PC-9 (cell line): ENCODE measurements at regions not wholly inside any gene's neighbourhood (a gene's known extent, or its start where the extent isn't known, plus 50 kb on each side); places are given as distances from the start of the nearest gene placed in this dataset.

Experiments used
- BruUV-seq: library from RNA; stranded (reverse); fragments of 400-500 nt; replicated peaks from 2 replicates; lab custom pipeline; 2021; lab: Mats Ljungman, UMichigan
- CTCF ChIA-PET: fragments of 300-600 bp; sonication (Branson Sonifier 250); formaldehyde crosslinking; loops from one replicate; lab custom pipeline; 2022; ENCODE audit warnings: antibody characterized with exemption; lab: Charles Lee
- POLR2A ChIA-PET: fragments of 300-600 bp; sonication (Branson Sonifier 250); formaldehyde crosslinking; loops from one replicate; lab custom pipeline; 2022; ENCODE audit warnings: antibody characterized with exemption; ENCODE audit not compliant: unreplicated experiment; lab: Charles Lee
- DNase-seq, 2 experiments: peaks; one replicate each; pipeline versions ENCODE4 v3.0.0 to v3.0.0-alpha.2; 2015 to 2022; ENCODE audit warnings: mixed read lengths in 1 of 2
- H2AFZ ChIP-seq: fragments of 200-600 bp; sonication (generic); 2 replicates; pipeline ENCODE4 v1.8.1; 2017; ENCODE audit warnings: antibody characterized with exemption
- H3F3A ChIP-seq: fragments of 200-600 bp; sonication (generic); 2 replicates; pipeline ENCODE4 v1.8.1; 2017; ENCODE audit warnings: antibody characterized with exemption, mild to moderate bottlenecking, low read depth; ENCODE audit not compliant: insufficient read depth
- H3K27ac ChIP-seq: fragments of 200-600 bp; sonication (generic); 2 replicates; pipeline ENCODE4 v1.6.1; 2016; ENCODE audit warnings: mixed run types
- H3K27me3 ChIP-seq: fragments of 200-600 bp; sonication (generic); 2 replicates; pipeline ENCODE4 v1.6.1; 2016; ENCODE audit warnings: low read depth, mixed run types; ENCODE audit not compliant: insufficient read depth
- H3K36me3 ChIP-seq: fragments of 200-600 bp; sonication (generic); 2 replicates; pipeline ENCODE4 v1.6.1; 2016; ENCODE audit warnings: low read depth, mixed run types
- H3K4me1 ChIP-seq: fragments of 200-600 bp; sonication (generic); replicated peaks from 2 replicates; pipeline ENCODE4 v1.6.1; 2016; ENCODE audit warnings: mixed run types; ENCODE audit not compliant: insufficient read depth
- H3K4me2 ChIP-seq: fragments of 200-600 bp; sonication (generic); 2 replicates; pipeline ENCODE4 v1.6.1; 2017; ENCODE audit warnings: mixed run types
- H3K4me3 ChIP-seq: fragments of 200-600 bp; sonication (generic); 2 replicates; pipeline ENCODE4 v1.6.1; 2016; ENCODE audit warnings: mixed run types
- H3K79me2 ChIP-seq: fragments of 200-600 bp; sonication (generic); 2 replicates; pipeline ENCODE4 v1.6.1; 2017; ENCODE audit warnings: low read depth, mixed run types
- H3K9me2 ChIP-seq: fragments of 200-600 bp; sonication (generic); 2 replicates; pipeline ENCODE4 v1.8.1; 2017; ENCODE audit warnings: mild to moderate bottlenecking; ENCODE audit not compliant: insufficient read depth
- H3K9me3 ChIP-seq: fragments of 200-600 bp; sonication (generic); 2 replicates; pipeline ENCODE4 v1.8.1; 2016; ENCODE audit warnings: low read depth; ENCODE audit not compliant: insufficient read depth
- H4K20me1 ChIP-seq: fragments of 200-600 bp; sonication (generic); 2 replicates; pipeline ENCODE4 v1.8.1; 2017; ENCODE audit not compliant: insufficient read depth
- CTCF ChIP-seq: fragments of 200-600 bp; sonication (generic); conservative IDR thresholded peaks from 2 replicates; pipeline ENCODE4 v1.6.1; 2017; ENCODE audit warnings: mixed run types, antibody characterized with exemption, mild to moderate bottlenecking, moderate library complexity
- EZH2 ChIP-seq: fragments of 200-600 bp; sonication (generic); IDR thresholded peaks from 2 replicates; pipeline ENCODE4 v1.8.0; 2017; ENCODE audit warnings: antibody characterized with exemption, low read depth
- intact Hi-C: fragments of 100-400 bp; cut with micrococcal nuclease; formaldehyde crosslinking; loops from one replicate; pipeline ENCODE4 v1.10.0; 2022; ENCODE audit not compliant: unreplicated experiment

- ChIA-PET CTCF (no interaction called here), POLR2A (no interaction called here)
- no peaks in the 10 kb centered on the region for H4K20me1 ChIP-seq
- peaks cover 2% of the 10 kb centered on the region for H3K27me3 ChIP-seq
- H3K36me3 ChIP-seq = no peaks in the 10 kb centered on the region
- no peak overlapping the region for H2AFZ ChIP-seq
- no peak for DNase-seq
- no peak for TF ChIP-seq CTCF
- TF ChIP-seq EZH2 = no peak
- H3F3A ChIP-seq = no peaks in the 10 kb centered on the region
- no peaks in the 10 kb centered on the region for H3K79me2 ChIP-seq
- no peak overlapping the region for H3K27ac ChIP-seq
- no TSS peak for BruUV-seq
- no peaks in the 10 kb centered on the region for H3K9me3 ChIP-seq
- no peaks in the 10 kb centered on the region for H3K9me2 ChIP-seq
- intact Hi-C loops = no loop called here
- no peaks in the 10 kb centered on the region for H3K4me1 ChIP-seq
- H3K4me3 ChIP-seq = no peak overlapping the region
- no peak overlapping the region for H3K4me2 ChIP-seq
These were observed 346.4 kb upstream of the AJAP1 start for GRCh38 chr1:4307911-4308545.

- intact Hi-C loops = no loop called here
- Histone ChIP-seq H3K4me1 (no peaks in the 10 kb centered on the region), H4K20me1 (no peaks in the 10 kb centered on the region), H3K4me3 (no peak overlapping the region), H3K4me2 (no peak overlapping the region), H2AFZ (no peak overlapping the region), H3F3A (no peaks in the 10 kb centered on the region), H3K9me2 (no peaks in the 10 kb centered on the region), H3K27ac (no peak overlapping the region), H3K79me2 (no peaks in the 10 kb centered on the region), H3K27me3 (peaks cover 2% of the 10 kb centered on the region), H3K9me3 (no peaks in the 10 kb centered on the region), H3K36me3 (no peaks in the 10 kb centered on the region)
- ChIA-PET POLR2A (no interaction called here), CTCF (no interaction called here)
- no peak for DNase-seq
- BruUV-seq = no TSS peak
- no peak for TF ChIP-seq EZH2
- TF ChIP-seq CTCF = no peak
These were observed 345.6 kb upstream of the AJAP1 start for GRCh38 chr1:4308806-4309205.

- no peak for DNase-seq
- Histone ChIP-seq H3K4me2 (no peak overlapping the region), H2AFZ (no peak overlapping the region), H3K27me3 (peaks cover 2% of the 10 kb centered on the region), H3K4me1 (no peaks in the 10 kb centered on the region), H3K27ac (no peak overlapping the region), H3K9me2 (no peaks in the 10 kb centered on the region), H3K4me3 (no peak overlapping the region), H3K36me3 (no peaks in the 10 kb centered on the region), H3K79me2 (no peaks in the 10 kb centered on the region), H3K9me3 (no peaks in the 10 kb centered on the region), H3F3A (no peaks in the 10 kb centered on the region), H4K20me1 (no peaks in the 10 kb centered on the region)
- POLR2A ChIA-PET = no interaction called here
- no TSS peak for BruUV-seq
- intact Hi-C loops = no loop called here
- CTCF ChIA-PET = no interaction called here
- TF ChIP-seq CTCF (no peak), EZH2 (no peak)
These were observed 344.6 kb upstream of the AJAP1 start for GRCh38 chr1:4309676-4310320.
